Spinal cord (tissue), 9 donors: ENCODE measurements at regions not wholly inside any gene's neighbourhood (a gene's known extent, or its start where the extent isn't known, plus 50 kb on each side); places are given as distances from the start of the nearest gene placed in this dataset.

Experiments used
- DNase-seq, 6 donors: peaks; one replicate each; pipeline versions ENCODE4 v3.0.0 to v3.0.0-alpha.2; 2013 to 2015; ENCODE audit warnings: low spot score in 6 of 6, low read depth in 4 of 6
- H3K27ac ChIP-seq: one replicate; pipeline ENCODE4 v1.5.1; 2013; ENCODE audit warnings: low read depth, low read length, control low read depth
- H3K27me3 ChIP-seq: one replicate; pipeline ENCODE4 v1.6.1; 2013; ENCODE audit warnings: low read length; ENCODE audit not compliant: control insufficient read depth, insufficient read depth
- H3K36me3 ChIP-seq: one replicate; pipeline ENCODE4 v1.6.1; 2013; ENCODE audit warnings: low read length; ENCODE audit not compliant: control insufficient read depth, insufficient read depth
- H3K4me1 ChIP-seq: one replicate; pipeline ENCODE4 v1.6.1; 2013; ENCODE audit warnings: low read length; ENCODE audit not compliant: control insufficient read depth, insufficient read depth
- H3K4me3 ChIP-seq: one replicate; pipeline ENCODE4 v1.5.1; 2013; ENCODE audit warnings: low read depth, low read length, control low read depth
- H3K9me3 ChIP-seq: one replicate; pipeline ENCODE4 v1.6.1; 2013; ENCODE audit warnings: low read length; ENCODE audit not compliant: control insufficient read depth, insufficient read depth
- WGBS: methylation state at CpG from one replicate; pipeline ENCODE4 v1.1.5; 2013; ENCODE audit warnings: missing lambda C conversion rate; ENCODE audit not compliant: insufficient coverage; 5-methylcytosine and 5-hydroxymethylcytosine counted together
- donor health status: healthy.

DNA sequence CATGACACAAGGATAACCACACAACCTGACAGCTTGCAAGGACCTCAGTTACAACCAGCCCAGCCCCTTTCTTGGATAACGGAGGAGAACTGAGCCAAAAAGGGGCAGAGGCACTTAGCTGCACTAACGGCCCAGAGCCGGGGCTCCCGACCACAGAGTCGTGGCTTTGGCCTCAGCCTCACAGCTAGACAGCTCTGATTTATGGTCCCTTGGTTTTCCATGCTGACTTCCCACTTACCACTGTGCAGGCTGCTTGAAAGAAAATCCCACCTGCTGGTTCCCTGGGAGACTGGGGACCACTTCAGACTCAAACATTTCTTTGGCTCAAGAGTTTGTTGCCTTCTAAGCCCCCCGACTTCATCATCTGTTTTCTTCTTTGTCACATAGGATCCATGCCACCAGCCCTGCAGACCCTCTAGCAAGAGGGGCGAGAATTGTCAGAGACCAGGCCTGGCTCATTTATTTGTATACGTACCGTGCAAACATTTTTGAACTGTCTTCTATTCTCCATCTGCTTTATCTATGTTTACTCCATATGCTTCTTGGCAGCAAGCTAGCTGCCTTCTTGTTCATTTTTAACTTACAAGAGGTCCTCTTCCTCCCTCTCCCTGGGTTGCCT, 352.6 kb upstream of the MYT1L start:
- DNase-seq = peak in 3 of 6 donors; percentile 33 to 71 (median 71)
- Histone ChIP-seq H3K4me1 (peaks cover 10% of the 10 kb centered on the region), H3K27me3 (no peaks in the 10 kb centered on the region), H3K9me3 (no peaks in the 10 kb centered on the region), H3K4me3 (no peak overlapping the region), H3K36me3 (no peaks in the 10 kb centered on the region), H3K27ac (no peak overlapping the region)
- 35% methylated on average over 7 of the region's 9 CpGs for WGBS

DNA sequence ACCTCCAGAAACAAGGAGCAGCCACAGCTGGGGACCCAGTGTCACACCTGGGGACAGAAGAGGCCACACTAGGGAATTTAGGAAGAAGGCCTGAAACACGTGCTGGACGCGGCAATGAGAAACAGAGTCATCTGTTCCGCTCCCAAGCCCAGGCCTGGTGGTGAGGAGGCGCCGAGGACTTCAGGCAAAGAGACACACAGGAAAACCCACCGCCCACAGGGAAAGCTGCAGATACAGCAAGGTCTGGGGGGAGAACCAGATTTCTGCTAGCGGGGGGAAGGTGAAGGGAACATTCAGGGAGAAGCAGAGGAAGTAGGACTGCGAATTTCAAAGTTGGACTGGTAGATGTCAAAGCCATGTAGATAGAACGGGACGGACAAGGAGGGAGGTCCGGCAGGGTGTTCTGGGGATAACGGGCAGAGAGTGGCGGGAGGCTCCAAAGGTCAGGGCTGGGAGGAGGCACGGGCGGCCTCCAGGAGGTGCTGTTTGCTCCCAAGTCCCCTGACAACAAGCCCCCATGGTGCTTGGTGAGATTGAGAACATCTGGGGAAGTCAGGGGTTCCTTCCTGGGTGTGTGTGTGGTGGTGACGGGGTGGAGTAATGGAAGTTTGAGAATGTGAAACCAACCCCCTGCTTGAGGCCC, 351.7 kb upstream of the MYT1L start:
- Histone ChIP-seq H3K27ac (no peak overlapping the region), H3K4me3 (no peak overlapping the region), H3K9me3 (no peaks in the 10 kb centered on the region), H3K27me3 (no peaks in the 10 kb centered on the region), H3K4me1 (peaks cover 10% of the 10 kb centered on the region), H3K36me3 (no peaks in the 10 kb centered on the region)
- no peak for DNase-seq
- 92% methylated on average over 14 of the region's 17 CpGs for WGBS

DNA sequence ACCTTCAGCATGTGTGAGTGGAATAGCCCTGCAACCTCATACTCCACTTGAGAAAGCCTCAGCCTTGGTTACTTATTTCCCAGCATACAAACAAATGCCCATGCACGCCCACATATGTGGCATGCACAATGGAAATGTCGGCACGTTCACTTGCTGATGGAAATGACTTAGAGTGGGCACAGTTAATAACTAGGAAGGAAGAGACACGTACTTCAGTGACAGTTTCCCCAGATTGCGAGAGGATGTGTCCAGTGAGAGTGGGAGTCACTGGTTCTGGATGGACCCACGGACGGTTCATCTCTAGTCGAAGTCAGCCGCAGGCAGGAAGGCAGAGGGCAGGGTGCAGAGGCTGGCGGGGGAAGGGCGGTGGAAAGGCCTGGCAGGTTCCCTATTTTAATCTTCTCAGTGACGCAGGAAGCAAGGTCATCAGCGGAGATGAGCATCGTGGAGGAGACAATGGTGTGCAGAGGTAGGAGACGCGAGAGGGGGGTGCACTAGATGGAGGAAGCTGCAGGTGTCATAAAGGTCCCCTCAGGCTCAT, 350.7 kb upstream of the MYT1L start:
- no peak overlapping the region for H3K27ac ChIP-seq
- no peaks in the 10 kb centered on the region for H3K36me3 ChIP-seq
- no peak for DNase-seq
- H3K4me3 ChIP-seq = no peak overlapping the region
- H3K4me1 ChIP-seq = peaks cover 8% of the 10 kb centered on the region
- H3K27me3 ChIP-seq = no peaks in the 10 kb centered on the region
- no peaks in the 10 kb centered on the region for H3K9me3 ChIP-seq
- 87% methylated on average over 12 of the region's 16 CpGs for WGBS

DNA sequence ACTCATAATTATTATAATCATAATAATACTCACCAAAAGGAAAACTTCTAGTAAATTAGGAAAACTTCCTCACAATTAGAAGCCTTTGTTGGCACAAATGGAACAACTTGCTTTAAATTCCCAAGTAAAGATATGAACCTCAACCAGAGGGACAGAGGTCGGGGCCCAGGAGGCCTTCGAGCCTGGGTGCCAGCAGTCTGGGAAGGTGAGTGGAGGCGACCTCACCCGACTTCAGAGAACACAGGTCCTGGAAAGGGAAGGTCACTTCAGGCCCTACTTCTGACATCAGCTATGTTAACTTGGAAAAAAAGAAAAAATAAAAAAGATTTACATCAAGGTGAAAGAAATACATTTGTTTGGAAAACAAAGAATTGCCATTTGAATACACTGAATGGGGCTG, 350.0 kb upstream of the MYT1L start:
- H3K9me3 ChIP-seq = no peaks in the 10 kb centered on the region
- no CpG with 5 or more reads among the region's 4 CpGs for WGBS
- no peak overlapping the region for H3K4me3 ChIP-seq
- no peaks in the 10 kb centered on the region for H3K27me3 ChIP-seq
- H3K36me3 ChIP-seq = no peaks in the 10 kb centered on the region
- no peak overlapping the region for H3K27ac ChIP-seq
- H3K4me1 ChIP-seq = peaks cover 7% of the 10 kb centered on the region
- no peak for DNase-seq

DNA sequence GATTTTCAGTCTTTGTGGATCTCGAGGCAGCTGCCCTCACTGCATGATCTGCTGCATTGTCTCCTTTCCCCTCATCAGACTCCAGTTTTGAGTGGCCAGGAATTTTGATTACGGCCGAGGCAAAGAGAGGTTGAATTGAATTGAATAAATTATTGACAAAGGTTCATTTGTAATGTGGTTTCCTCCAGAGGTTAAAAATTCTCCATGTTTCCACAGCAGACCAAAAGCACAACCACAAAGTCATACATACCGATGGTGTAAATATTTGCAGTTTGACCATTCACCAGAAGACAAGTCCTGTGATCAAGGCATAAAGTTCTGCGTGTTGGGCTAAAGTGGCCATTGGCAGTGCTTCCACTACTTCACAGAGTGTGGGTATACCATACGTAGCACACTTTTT, 343.8 kb upstream of the MYT1L start:
- peaks cover 7% of the 10 kb centered on the region for H3K4me1 ChIP-seq
- WGBS = no CpG with 5 or more reads among the region's 6 CpGs
- no peaks in the 10 kb centered on the region for H3K9me3 ChIP-seq
- H3K27ac ChIP-seq = no peak overlapping the region
- no peaks in the 10 kb centered on the region for H3K27me3 ChIP-seq
- no peaks in the 10 kb centered on the region for H3K36me3 ChIP-seq
- DNase-seq = no peak
- no peak overlapping the region for H3K4me3 ChIP-seq

DNA sequence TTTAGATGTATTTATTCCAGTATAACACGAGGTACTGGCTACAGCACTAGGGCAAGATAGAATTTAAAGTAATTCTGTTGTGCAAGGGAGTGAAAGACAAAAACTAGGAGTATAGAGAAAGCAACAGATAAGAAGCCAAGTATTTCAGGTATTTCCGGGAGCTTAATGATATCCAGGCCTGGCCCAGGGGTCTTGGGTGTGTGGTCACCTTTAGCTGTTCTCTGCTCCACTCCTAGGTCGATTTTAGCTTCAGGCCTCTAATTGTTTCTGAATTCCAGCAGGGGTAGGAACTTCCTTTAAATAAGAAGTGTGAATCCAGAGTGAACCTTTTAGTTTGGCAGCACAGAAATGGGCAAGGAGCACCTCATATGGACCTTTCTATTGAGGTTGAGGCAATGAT, 342.3 kb upstream of the MYT1L start:
- Histone ChIP-seq H3K27me3 (no peaks in the 10 kb centered on the region), H3K36me3 (no peaks in the 10 kb centered on the region), H3K4me3 (no peak overlapping the region), H3K27ac (no peak overlapping the region), H3K9me3 (no peaks in the 10 kb centered on the region), H3K4me1 (peaks cover 7% of the 10 kb centered on the region)
- 92% methylated on average over 3 of the region's 3 CpGs for WGBS
- no peak for DNase-seq

DNA sequence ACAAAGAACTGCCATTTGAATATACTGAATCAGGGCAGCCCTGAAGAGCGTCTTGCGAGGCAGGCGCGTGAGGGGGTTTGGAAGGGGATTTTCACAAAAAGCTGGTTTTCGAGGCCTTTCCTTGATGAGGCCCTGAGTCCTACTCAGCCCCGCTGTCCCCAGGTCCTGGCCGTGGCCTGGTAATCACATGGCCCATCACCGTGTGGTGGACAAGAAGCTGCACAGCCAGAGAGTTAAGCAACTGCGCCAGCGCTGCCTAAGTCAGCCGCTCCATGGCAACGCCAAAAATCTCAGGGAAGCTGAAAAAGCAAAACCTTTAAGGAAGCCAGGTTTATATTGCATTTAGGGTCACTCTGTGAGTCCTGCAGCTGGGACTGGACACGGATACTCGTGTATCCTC, 341.2 kb upstream of the MYT1L start:
- Histone ChIP-seq H3K27me3 (no peaks in the 10 kb centered on the region), H3K36me3 (no peaks in the 10 kb centered on the region), H3K4me1 (peaks cover 7% of the 10 kb centered on the region), H3K9me3 (no peaks in the 10 kb centered on the region), H3K27ac (no peak overlapping the region), H3K4me3 (no peak overlapping the region)
- DNase-seq = no peak
- 78% methylated on average over 14 of the region's 14 CpGs for WGBS

DNA sequence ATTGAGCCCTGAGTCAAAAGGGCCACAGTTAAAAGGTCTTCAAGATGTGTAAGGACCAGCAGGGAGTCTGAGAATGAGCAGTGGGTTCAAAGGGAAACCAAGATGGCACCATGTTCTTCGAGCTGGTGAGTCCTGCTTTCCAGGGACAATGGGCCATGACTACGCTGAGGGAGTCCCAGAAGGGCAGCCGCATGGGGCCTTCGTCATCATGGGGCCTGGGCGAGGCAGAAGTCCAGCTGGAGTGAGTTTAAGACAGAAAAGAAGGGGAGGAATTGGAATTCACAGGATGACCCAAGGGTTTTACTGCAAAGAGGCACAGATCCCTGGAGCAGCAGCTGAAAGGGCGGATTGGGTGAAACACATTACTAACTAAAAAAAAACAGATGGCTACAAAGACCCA, 340.8 kb upstream of the MYT1L start:
- H3K27ac ChIP-seq = no peak overlapping the region
- peaks cover 7% of the 10 kb centered on the region for H3K4me1 ChIP-seq
- DNase-seq = no peak
- H3K9me3 ChIP-seq = no peaks in the 10 kb centered on the region
- H3K27me3 ChIP-seq = no peaks in the 10 kb centered on the region
- whole genome bisulfite sequencing = 51% methylated on average over 5 of the region's 6 CpGs
- no peaks in the 10 kb centered on the region for H3K36me3 ChIP-seq
- no peak overlapping the region for H3K4me3 ChIP-seq

DNA sequence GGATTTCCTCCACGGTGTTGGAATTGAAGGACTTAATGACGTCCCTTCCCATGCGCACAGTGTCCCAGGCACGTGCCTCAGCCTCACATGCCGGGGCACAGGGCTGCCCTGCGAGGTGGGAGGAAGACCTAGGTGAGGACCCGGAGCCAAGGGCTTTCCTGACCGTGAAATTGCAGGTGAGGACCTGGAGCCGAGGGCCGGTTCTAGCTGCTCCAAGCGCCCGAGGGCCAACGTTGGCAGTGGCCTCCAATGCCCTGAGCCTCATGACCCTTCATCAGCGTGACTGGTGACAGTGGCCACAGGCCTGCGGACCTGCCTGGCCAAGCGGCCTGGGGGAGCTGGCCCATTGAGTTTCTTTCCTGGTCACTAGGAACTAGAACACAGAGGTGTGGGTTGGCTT, 338.2 kb upstream of the MYT1L start:
- no peak overlapping the region for H3K4me3 ChIP-seq
- 97% methylated on average over 16 of the region's 16 CpGs for WGBS
- H3K4me1 ChIP-seq = peaks cover 15% of the 10 kb centered on the region
- DNase-seq = no peak
- H3K36me3 ChIP-seq = no peaks in the 10 kb centered on the region
- no peaks in the 10 kb centered on the region for H3K9me3 ChIP-seq
- H3K27ac ChIP-seq = no peak overlapping the region
- H3K27me3 ChIP-seq = no peaks in the 10 kb centered on the region

DNA sequence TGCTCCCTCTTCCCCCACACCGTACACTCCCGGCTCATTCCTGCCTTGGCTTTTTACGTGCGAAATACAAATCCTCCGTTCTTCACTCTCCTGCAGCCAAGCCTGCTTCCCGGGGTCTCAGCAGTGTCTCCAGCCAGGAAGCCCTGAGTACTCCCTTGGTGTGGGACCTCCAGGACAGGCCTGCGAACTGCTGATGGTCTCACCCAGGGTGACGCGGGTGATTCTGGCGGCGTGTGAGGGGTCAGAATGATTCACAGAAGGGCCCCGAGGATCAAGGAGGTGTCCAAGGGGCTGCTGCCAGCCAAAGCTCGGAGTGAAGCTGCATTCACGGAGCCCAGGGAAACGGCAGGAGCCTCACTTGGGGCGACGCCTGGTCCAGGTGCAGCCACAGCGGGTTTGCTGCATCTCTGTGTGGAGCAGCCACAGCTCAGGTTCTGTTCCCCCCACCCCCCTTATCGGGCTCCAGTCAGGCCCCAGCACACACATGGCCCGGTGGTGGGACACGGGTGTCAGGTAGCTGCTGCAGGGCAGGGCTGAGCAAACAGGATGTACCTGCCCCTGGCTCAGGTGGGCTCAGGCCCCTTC, 337.7 kb upstream of the MYT1L start:
- no peaks in the 10 kb centered on the region for H3K36me3 ChIP-seq
- DNase-seq = no peak
- H3K4me1 ChIP-seq = peaks cover 15% of the 10 kb centered on the region
- no peaks in the 10 kb centered on the region for H3K27me3 ChIP-seq
- H3K9me3 ChIP-seq = no peaks in the 10 kb centered on the region
- WGBS = 95% methylated on average over 21 of the region's 21 CpGs
- no peak overlapping the region for H3K27ac ChIP-seq
- no peak overlapping the region for H3K4me3 ChIP-seq
